Stimulated activated CD4-positive, alpha-beta T cell treated with anti-CD3 and anti-CD28 coated beads, Interleukin-15, amount 100 ng/mL, for 24 hours (primary cell): ENCODE measurements at regions not wholly inside any gene's neighbourhood (a gene's known extent, or its start where the extent isn't known, plus 50 kb on each side); places are given as distances from the start of the nearest gene placed in this dataset.
"Not testable (repeated sequence)": the region's sequence is repeated elsewhere in the genome, so short reads cannot be mapped to it uniquely, and the experiment has no call there.

ENCODE experiments used
- DNase-seq: peaks from one replicate; pipeline ENCODE4 v3.0.0-alpha.2; 2020

GRCh38 chr12:127161466-127161865 lies 1105.5 kb upstream of the TMEM132C start:
- no peak for DNase-seq

GRCh38 chr12:127162307-127162706 lies 1104.7 kb upstream of the TMEM132C start:
- no peak for DNase-seq

GRCh38 chr12:127162902-127163301 lies 1104.1 kb upstream of the TMEM132C start:
- DNase-seq, result peak; percentile 52

- DNase-seq, result peak; percentile 89
Observed at GRCh38 chr12:127165567-127166392, 1101.2 kb upstream of the TMEM132C start.

GRCh38 chr12:127169321-127170181 lies 1097.4 kb upstream of the TMEM132C start:
- no peak for DNase-seq

- DNase-seq, result no peak
Observed at GRCh38 chr12:127170226-127171180, 1096.5 kb upstream of the TMEM132C start.

- no peak for DNase-seq
Observed at GRCh38 chr12:127172861-127173260, 1094.1 kb upstream of the TMEM132C start.

- not testable (repeated sequence) for DNase-seq
Observed at GRCh38 chr12:127173971-127174370, 1093.0 kb upstream of the TMEM132C start.

- no peak for DNase-seq
Observed at GRCh38 chr12:127174881-127175280, 1092.1 kb upstream of the TMEM132C start.

- DNase-seq, result no peak
Observed at GRCh38 chr12:127175361-127175760, 1091.6 kb upstream of the TMEM132C start.

- no peak for DNase-seq
Observed at GRCh38 chr12:127176804-127177203, 1090.2 kb upstream of the TMEM132C start.

GRCh38 chr12:127178052-127178451 lies 1088.9 kb upstream of the TMEM132C start:
- DNase-seq, result no peak

- no peak for DNase-seq
Observed at GRCh38 chr12:127178463-127178862, 1088.5 kb upstream of the TMEM132C start.

GRCh38 chr12:127179176-127179575 lies 1087.8 kb upstream of the TMEM132C start:
- no peak for DNase-seq

- DNase-seq, result no peak
Observed at GRCh38 chr12:127182018-127182417, 1085.0 kb upstream of the TMEM132C start.

- DNase-seq, result no peak
Observed at GRCh38 chr12:127189992-127190391, 1077.0 kb upstream of the TMEM132C start.

- DNase-seq, result no peak
Observed at GRCh38 chr12:127191129-127191528, 1075.8 kb upstream of the TMEM132C start.

- DNase-seq, result no peak
Observed at GRCh38 chr12:127192391-127192790, 1074.6 kb upstream of the TMEM132C start.

- no peak for DNase-seq
Observed at GRCh38 chr12:127193341-127193740, 1073.6 kb upstream of the TMEM132C start.

GRCh38 chr12:127194176-127194575 lies 1072.8 kb upstream of the TMEM132C start:
- DNase-seq, result no peak

- no peak for DNase-seq
Observed at GRCh38 chr12:127205781-127206555, 1061.0 kb upstream of the TMEM132C start.

- no peak for DNase-seq
Observed at GRCh38 chr12:127209318-127209717, 1057.7 kb upstream of the TMEM132C start.
